ENCODE measurements at regions not wholly inside any gene's neighbourhood (a gene's known extent, or its start where the extent isn't known, plus 50 kb on each side); places are given as distances from the start of the nearest gene placed in this dataset.

DNA sequence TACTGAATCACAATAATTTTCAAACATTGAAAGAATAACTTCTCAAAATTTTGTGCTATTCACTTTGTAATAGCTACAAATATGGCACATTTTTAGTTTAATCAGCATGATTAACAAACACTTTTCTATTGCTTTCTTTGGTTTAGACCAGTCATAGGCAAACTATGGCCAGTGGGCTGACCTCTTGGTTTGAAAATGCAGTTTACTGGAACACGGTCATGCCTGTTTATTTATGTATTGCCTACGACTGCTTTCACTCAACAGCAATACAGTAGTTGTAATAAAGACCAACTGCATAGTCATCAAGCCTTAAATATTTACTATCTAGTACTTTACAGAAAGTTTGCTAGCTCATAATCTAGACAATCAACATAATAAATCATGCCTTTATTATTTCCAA is 810.8 kb downstream of the TLE1 start:
- H3K4me1 Mint-ChIP-seq = no peaks in the 10 kb centered on the region

GRCh38 chr9:80875947-80876346 is 813.4 kb downstream of the TLE1 start:
- Mint-ChIP-seq H3K9me3 (peaks cover 0 to 19% (median 0%) of the 10 kb centered on the region in 9 donors), H3K27ac (no peak overlapping the region), H3K4me3 (no peak overlapping the region), H3K4me1 (no peaks in the 10 kb centered on the region), H3K36me3 (no peaks in the 10 kb centered on the region), H3K27me3 (peaks cover 0 to 4% (median 0%) of the 10 kb centered on the region in 5 donors)
- no peak for ATAC-seq
- DNase-seq = no peak
- POLR2A ChIA-PET = no interaction called here

More for the DNA sequence above, 810.8 kb downstream of the TLE1 start:
- no peaks in the 10 kb centered on the region for H3K36me3 Mint-ChIP-seq
- ATAC-seq (no peak), DNase-seq (no peak)
- H3K4me3 Mint-ChIP-seq = no peak overlapping the region
- H3K27ac Mint-ChIP-seq = no peak overlapping the region
- POLR2A ChIA-PET = no interaction called here
- peaks cover 0 to 4% (median 0%) of the 10 kb centered on the region in 5 donors for H3K27me3 Mint-ChIP-seq
- peaks cover 0 to 19% (median 0%) of the 10 kb centered on the region in 9 donors for H3K9me3 Mint-ChIP-seq

- POLR2A ChIA-PET = no interaction called here
- Mint-ChIP-seq H3K4me3 (no peak overlapping the region), H3K36me3 (no peaks in the 10 kb centered on the region), H3K9me3 (peaks cover 0 to 19% (median 0%) of the 10 kb centered on the region in 9 donors), H3K4me1 (no peaks in the 10 kb centered on the region), H3K27me3 (peaks cover 0 to 4% (median 0%) of the 10 kb centered on the region in 5 donors), H3K27ac (no peak overlapping the region)
- ATAC-seq = no peak
- DNase-seq = no peak
These were observed 815.1 kb downstream of the TLE1 start for GRCh38 chr9:80874276-80874675.

DNA sequence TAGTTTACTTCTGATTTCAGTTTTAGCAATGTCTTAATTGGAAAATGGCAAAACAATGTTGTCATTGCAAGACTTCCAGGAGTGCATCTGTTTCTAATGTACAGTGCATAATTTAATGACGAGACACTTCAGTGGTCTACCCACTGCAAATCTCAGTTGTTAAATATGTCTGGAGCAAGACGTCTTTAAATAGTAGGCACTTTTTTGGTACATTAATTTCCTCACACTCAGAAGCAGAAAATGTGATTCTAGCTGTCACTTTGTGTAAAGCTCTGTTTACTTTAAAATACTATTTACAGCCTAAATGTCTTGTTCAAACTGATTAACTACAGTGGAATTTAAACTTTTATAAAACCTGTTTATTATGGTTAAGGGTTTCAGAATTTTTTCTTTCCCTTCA is 815.5 kb downstream of the TLE1 start:
- no peak overlapping the region for H3K27ac Mint-ChIP-seq
- DNase-seq (no peak), ATAC-seq (no peak)
- no peaks in the 10 kb centered on the region for H3K4me1 Mint-ChIP-seq
- H3K4me3 Mint-ChIP-seq = no peak overlapping the region
- H3K9me3 Mint-ChIP-seq = peaks cover 0 to 20% (median under 1%) of the 10 kb centered on the region in 9 donors
- peaks cover 0 to 4% (median 0%) of the 10 kb centered on the region in 5 donors for H3K27me3 Mint-ChIP-seq
- no peaks in the 10 kb centered on the region for H3K36me3 Mint-ChIP-seq
- POLR2A ChIA-PET = no interaction called here

- H3K4me1 Mint-ChIP-seq = no peaks in the 10 kb centered on the region
- no peak for ATAC-seq
- POLR2A ChIA-PET = no interaction called here
- H3K4me3 Mint-ChIP-seq = no peak overlapping the region
- peaks cover 0 to 4% (median 0%) of the 10 kb centered on the region in 5 donors for H3K27me3 Mint-ChIP-seq
- H3K9me3 Mint-ChIP-seq = peaks cover 8 to 36% (median 13%) of the 10 kb centered on the region in 9 donors
- H3K36me3 Mint-ChIP-seq = peaks cover 0 to 8% (median 0%) of the 10 kb centered on the region in 3 donors
- no peak for DNase-seq
- H3K27ac Mint-ChIP-seq = no peak overlapping the region
These were observed 817.8 kb downstream of the TLE1 start for GRCh38 chr9:80871596-80871995.

DNA sequence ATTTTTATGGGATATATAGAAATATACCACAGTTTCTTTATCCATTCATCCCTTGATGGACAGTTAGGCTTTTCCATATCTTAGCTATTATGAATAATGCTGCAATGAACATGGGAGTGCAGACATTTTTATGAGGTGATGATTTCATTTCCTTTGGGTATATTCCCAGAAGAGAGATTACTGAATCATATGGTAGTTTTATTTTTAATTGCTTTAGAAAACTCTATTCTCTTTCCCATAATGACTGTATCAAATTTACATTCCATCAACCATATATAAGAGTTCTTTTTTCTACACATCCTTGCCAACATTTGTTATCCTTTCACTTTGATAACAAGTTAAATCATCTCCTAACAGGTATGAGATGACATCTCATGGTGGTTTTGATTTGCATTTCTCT is 821.6 kb downstream of the TLE1 start:
- Mint-ChIP-seq H3K27me3 (peaks cover 0 to 4% (median 0%) of the 10 kb centered on the region in 5 donors), H3K9me3 (peaks cover 8 to 40% (median 13%) of the 10 kb centered on the region in 9 donors), H3K4me3 (no peak overlapping the region), H3K27ac (no peak overlapping the region), H3K36me3 (peaks cover 0 to 8% (median 0%) of the 10 kb centered on the region in 3 donors), H3K4me1 (no peaks in the 10 kb centered on the region)
- POLR2A ChIA-PET = no interaction called here
- ATAC-seq (no peak), DNase-seq (no peak)

- Mint-ChIP-seq H3K27ac (no peak overlapping the region), H3K9me3 (peaks cover 8 to 40% (median 13%) of the 10 kb centered on the region in 9 donors), H3K4me3 (no peak overlapping the region), H3K4me1 (no peaks in the 10 kb centered on the region), H3K36me3 (peaks cover 0 to 8% (median 0%) of the 10 kb centered on the region in 3 donors), H3K27me3 (peaks cover 0 to 4% (median 0%) of the 10 kb centered on the region in 5 donors)
- no peak for DNase-seq
- POLR2A ChIA-PET = no interaction called here
- no peak for ATAC-seq
These were observed 822.6 kb downstream of the TLE1 start for GRCh38 chr9:80866576-80867227.

GRCh38 chr9:80866121-80866520 is 823.2 kb downstream of the TLE1 start:
- Mint-ChIP-seq H3K4me1 (no peaks in the 10 kb centered on the region), H3K9me3 (peaks cover 8 to 40% (median 13%) of the 10 kb centered on the region in 9 donors), H3K36me3 (peaks cover 0 to 8% (median 0%) of the 10 kb centered on the region in 3 donors), H3K27me3 (peaks cover 0 to 4% (median 0%) of the 10 kb centered on the region in 5 donors), H3K27ac (no peak overlapping the region), H3K4me3 (no peak overlapping the region)
- ATAC-seq (no peak), DNase-seq (no peak)
- POLR2A ChIA-PET = no interaction called here

- POLR2A ChIA-PET = no interaction called here
- Mint-ChIP-seq H3K27me3 (peaks cover 0 to 5% (median 0%) of the 10 kb centered on the region in 5 donors), H3K36me3 (no peaks in the 10 kb centered on the region), H3K4me3 (no peak overlapping the region), H3K27ac (no peak overlapping the region), H3K4me1 (no peaks in the 10 kb centered on the region), H3K9me3 (peaks cover 0 to 14% (median 4%) of the 10 kb centered on the region in 9 donors)
- ATAC-seq (no peak), DNase-seq (no peak)
These were observed 846.3 kb downstream of the TLE1 start for GRCh38 chr9:80843028-80843427.

GRCh38 chr9:80842389-80842788 is 847.0 kb downstream of the TLE1 start:
- POLR2A ChIA-PET = no interaction called here
- Mint-ChIP-seq H3K9me3 (peaks cover 0 to 7% (median 4%) of the 10 kb centered on the region in 9 donors), H3K4me1 (no peaks in the 10 kb centered on the region), H3K27ac (no peak overlapping the region), H3K4me3 (no peak overlapping the region), H3K27me3 (peaks cover 0 to 5% (median 0%) of the 10 kb centered on the region in 5 donors), H3K36me3 (no peaks in the 10 kb centered on the region)
- DNase-seq = no peak
- ATAC-seq = no peak

GRCh38 chr9:80841888-80842287 is 847.5 kb downstream of the TLE1 start:
- H3K36me3 Mint-ChIP-seq = no peaks in the 10 kb centered on the region

DNA sequence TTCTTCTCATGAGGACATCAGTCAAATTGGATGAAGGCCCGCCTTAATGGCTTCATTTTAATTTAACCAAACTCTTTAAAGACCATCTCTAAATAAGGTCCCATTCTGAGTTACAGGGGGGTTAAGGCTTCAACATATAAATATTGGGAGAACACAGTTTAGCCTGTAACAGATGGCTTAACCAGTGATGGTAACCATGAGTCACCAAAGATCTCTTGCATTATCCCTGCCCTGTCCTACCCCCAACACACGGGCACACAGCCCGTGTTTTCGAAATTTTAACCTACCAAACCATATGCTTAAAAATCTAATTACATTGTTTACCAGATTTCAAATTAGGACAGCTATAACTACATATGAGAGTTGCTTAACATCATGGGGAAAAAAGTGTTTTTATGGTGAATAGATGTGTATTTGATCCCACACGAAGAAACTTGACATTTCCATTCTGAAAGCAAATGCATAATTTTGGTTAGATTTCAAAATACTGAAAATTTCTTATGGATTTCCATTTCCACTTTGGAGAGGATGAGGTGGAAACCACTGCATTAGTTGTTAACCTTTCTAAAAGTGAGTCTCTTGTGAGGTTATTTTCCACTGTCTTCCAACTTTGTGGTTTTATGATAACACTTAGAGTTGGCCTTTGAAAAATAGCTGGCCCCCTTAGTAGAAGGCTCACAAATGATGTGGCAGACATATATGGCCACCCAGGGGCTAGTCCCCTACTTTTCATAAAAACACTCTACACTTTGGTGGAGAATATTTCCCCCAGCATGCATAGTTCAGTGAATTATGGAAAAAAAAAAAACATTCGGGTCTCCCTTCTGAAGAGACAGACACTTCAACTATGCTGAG is 849.3 kb downstream of the TLE1 start:
- ATAC-seq (no peak), DNase-seq (no peak)
- H3K9me3 Mint-ChIP-seq = peaks cover 0 to 6% (median 2%) of the 10 kb centered on the region in 9 donors
- H3K27ac Mint-ChIP-seq = no peak overlapping the region
- H3K4me3 Mint-ChIP-seq = no peak overlapping the region
- no peaks in the 10 kb centered on the region for H3K4me1 Mint-ChIP-seq
- no peaks in the 10 kb centered on the region for H3K36me3 Mint-ChIP-seq
- H3K27me3 Mint-ChIP-seq = peaks cover 0 to 5% (median 0%) of the 10 kb centered on the region in 5 donors
- POLR2A ChIA-PET = no interaction called here

More at GRCh38 chr9:80841888-80842287, 847.5 kb downstream of the TLE1 start:
- Mint-ChIP-seq H3K4me1 (no peaks in the 10 kb centered on the region), H3K4me3 (no peak overlapping the region), H3K27me3 (peaks cover 0 to 5% (median 0%) of the 10 kb centered on the region in 5 donors), H3K9me3 (peaks cover 0 to 6% (median 2%) of the 10 kb centered on the region in 9 donors), H3K27ac (no peak overlapping the region)
- DNase-seq (no peak), ATAC-seq (no peak)
- POLR2A ChIA-PET = no interaction called here

DNA sequence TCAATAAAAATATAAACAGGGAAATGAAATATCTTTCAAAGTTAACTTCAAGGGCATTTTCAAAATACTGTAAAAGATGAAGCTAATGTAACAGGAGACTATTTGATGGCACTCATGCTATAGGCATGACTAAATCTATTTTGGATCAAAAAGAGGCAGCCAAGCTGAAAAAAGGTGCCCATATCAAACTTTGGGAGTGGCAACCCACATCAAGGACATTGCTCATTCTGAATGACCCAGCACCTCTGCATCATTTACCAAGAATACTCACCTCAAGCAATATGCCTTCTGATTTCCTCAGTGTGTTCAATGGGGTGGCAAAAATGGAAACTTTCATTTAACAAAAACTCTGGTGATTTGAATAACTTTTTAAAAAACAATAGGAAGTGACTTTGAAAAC is 853.3 kb downstream of the TLE1 start:
- DNase-seq (no peak), ATAC-seq (no peak)
- H3K4me3 Mint-ChIP-seq = no peak overlapping the region
- H3K36me3 Mint-ChIP-seq = no peaks in the 10 kb centered on the region
- peaks cover 0 to 5% (median 0%) of the 10 kb centered on the region in 5 donors for H3K27me3 Mint-ChIP-seq
- POLR2A ChIA-PET = no interaction called here
- peaks cover 0 to 8% (median 1%) of the 10 kb centered on the region in 9 donors for H3K9me3 Mint-ChIP-seq
- H3K4me1 Mint-ChIP-seq = no peaks in the 10 kb centered on the region
- H3K27ac Mint-ChIP-seq = no peak overlapping the region

Data from naive thymus-derived CD8-positive, alpha-beta T cell (primary cell).